GM18498 (cell line): ENCODE measurements at regions not wholly inside any gene's neighbourhood (a gene's known extent, or its start where the extent isn't known, plus 50 kb on each side); places are given as distances from the start of the nearest gene placed in this dataset.
"Not testable (repeated sequence)": the region's sequence is repeated elsewhere in the genome, so short reads cannot be mapped to it uniquely, and the experiment has no call there.

ENCODE experiments used
- ATAC-seq: cut with Tn5 transposase; IDR thresholded peaks from one replicate; pipeline ENCODE4 v1.9.1; 2021; ENCODE audit warnings: mild to moderate bottlenecking, moderate library complexity; ENCODE audit not compliant: unreplicated experiment

- ATAC-seq, result no peak
Observed at GRCh38 chr1:187787736-187788135, 959.0 kb downstream of the PLA2G4A start.

GRCh38 chr1:187788718-187789117 lies 960.0 kb downstream of the PLA2G4A start:
- no peak for ATAC-seq

GRCh38 chr1:187790724-187791123 lies 962.0 kb downstream of the PLA2G4A start:
- no peak for ATAC-seq

GRCh38 chr1:187794561-187794960 lies 965.8 kb downstream of the PLA2G4A start:
- ATAC-seq, result no peak

GRCh38 chr1:187809549-187809948 lies 980.8 kb downstream of the PLA2G4A start:
- ATAC-seq, result no peak

GRCh38 chr1:187816646-187817045 lies 987.9 kb downstream of the PLA2G4A start:
- ATAC-seq, result no peak

- ATAC-seq, result no peak
Observed at GRCh38 chr1:187817782-187818181, 989.0 kb downstream of the PLA2G4A start.

GRCh38 chr1:187819086-187819485 lies 990.3 kb downstream of the PLA2G4A start:
- ATAC-seq, result no peak

GRCh38 chr1:187836557-187836956 lies 1007.8 kb downstream of the PLA2G4A start:
- no peak for ATAC-seq

GRCh38 chr1:187837787-187838186 lies 1009.0 kb downstream of the PLA2G4A start:
- ATAC-seq, result no peak

- no peak for ATAC-seq
Observed at GRCh38 chr1:187838335-187839293, 1009.9 kb downstream of the PLA2G4A start.

GRCh38 chr1:187839873-187840272 lies 1011.1 kb downstream of the PLA2G4A start:
- no peak for ATAC-seq

GRCh38 chr1:187840557-187840956 lies 1011.8 kb downstream of the PLA2G4A start:
- no peak for ATAC-seq

GRCh38 chr1:187842406-187843165 lies 1013.8 kb downstream of the PLA2G4A start:
- ATAC-seq, result no peak

- no peak for ATAC-seq
Observed at GRCh38 chr1:187844313-187844712, 1015.6 kb downstream of the PLA2G4A start.

- no peak for ATAC-seq
Observed at GRCh38 chr1:187847531-187847930, 1018.8 kb downstream of the PLA2G4A start.

- no peak for ATAC-seq
Observed at GRCh38 chr1:187848321-187848720, 1019.6 kb downstream of the PLA2G4A start.

GRCh38 chr1:187850146-187850545 lies 1021.4 kb downstream of the PLA2G4A start:
- not testable (repeated sequence) for ATAC-seq

GRCh38 chr1:187853505-187853904 lies 1024.8 kb downstream of the PLA2G4A start:
- no peak for ATAC-seq

GRCh38 chr1:187854457-187854856 lies 1025.7 kb downstream of the PLA2G4A start:
- no peak for ATAC-seq

- ATAC-seq, result no peak
Observed at GRCh38 chr1:187862506-187862905, 1033.8 kb downstream of the PLA2G4A start.

GRCh38 chr1:187870552-187870951 lies 1041.8 kb downstream of the PLA2G4A start:
- ATAC-seq, result no peak
